Transverse colon (tissue), 4 donors: ENCODE measurements at regions not wholly inside any gene's neighbourhood (a gene's known extent, or its start where the extent isn't known, plus 50 kb on each side); places are given as distances from the start of the nearest gene placed in this dataset.

ENCODE experiments used
- CTCF ChIP-seq, 5 experiments: fragments of 200-600 bp in 3 of 5; fragments of 450-650 bp in 2 of 5; sonication (generic) in 3 of 5; IDR thresholded peaks; 1 replicate in 2 of 5; 2 replicates in 3 of 5; pipeline ENCODE4 v1.5.1; 2016 to 2017; ENCODE audit warnings: antibody characterized with exemption in 5 of 5, inconsistent platforms in 3 of 5, mild to moderate bottlenecking in 2 of 5, moderate library complexity in 1 of 5
- EP300 ChIP-seq: sonication (generic); formaldehyde crosslinking; IDR thresholded peaks from one replicate; pipeline ENCODE4 v1.6.1; 2017; ENCODE audit warnings: antibody characterized with exemption, low read depth
- POLR2A ChIP-seq: fragments of 450-650 bp; IDR thresholded peaks from one replicate; pipeline ENCODE4 v1.6.1; 2016; ENCODE audit warnings: antibody characterized with exemption, mild to moderate bottlenecking, moderate library complexity
- POLR2AphosphoS5 ChIP-seq, 3 donors: sonication (generic); formaldehyde crosslinking; IDR thresholded peaks; one replicate each; pipeline ENCODE4 v1.6.1; 2016; ENCODE audit warnings: antibody characterized with exemption in 3 of 3

GRCh38 chr4:15153662-15154061, 151.4 kb downstream of the CPEB2 start:
- TF ChIP-seq CTCF (IDR thresholded peaks at IDR 0.05) (no peak), EP300 (no peak), POLR2A (no peak), POLR2AphosphoS5 (IDR thresholded peaks at IDR 0.05) (no peak)
